ENCODE measurements at regions not wholly inside any gene's neighbourhood (a gene's known extent, or its start where the extent isn't known, plus 50 kb on each side); places are given as distances from the start of the nearest gene placed in this dataset.

- no peaks in the 10 kb centered on the region for H3K4me1 Mint-ChIP-seq
- Histone ChIP-seq H3K9me3 (ENCODE audit: low read length) (no peaks in the 10 kb centered on the region), H3K27me3 (ENCODE audit: insufficient read depth, low read length, poor library complexity, severe bottlenecking) (no peaks in the 10 kb centered on the region), H3K4me3 (ENCODE audit: low read length) (no peak overlapping the region), H3K36me3 (ENCODE audit: insufficient read depth, low read length) (no peaks in the 10 kb centered on the region), H3K27ac (ENCODE audit: low read depth, low read length) (no peak overlapping the region), H3K4me1 (ENCODE audit: insufficient read depth, low read length) (no peaks in the 10 kb centered on the region)
- peaks cover 3 to 4% of the 10 kb centered on the region in 2 donors for H3K27me3 Mint-ChIP-seq
- no peak overlapping the region for H3K4me3 Mint-ChIP-seq
- H3K36me3 Mint-ChIP-seq, result peaks cover 0 to 6% (median 0%) of the 10 kb centered on the region in 3 donors
- ChIA-PET CTCF (interaction anchor here (1.2 kb wide), 1 partner anchor 9 kb away, joined by 3 read pairs; no protein-coding TSS in a partner anchor), POLR2A (no interaction called here)
- DNase-seq, result no peak
- peaks cover 0 to 4% (median 0%) of the 10 kb centered on the region in 5 donors for H3K9me3 Mint-ChIP-seq
- H3K27ac Mint-ChIP-seq, result no peak overlapping the region
Measured at GRCh38 chr21:35252831-35253230, 203.7 kb upstream of the RUNX1 start.

DNA sequence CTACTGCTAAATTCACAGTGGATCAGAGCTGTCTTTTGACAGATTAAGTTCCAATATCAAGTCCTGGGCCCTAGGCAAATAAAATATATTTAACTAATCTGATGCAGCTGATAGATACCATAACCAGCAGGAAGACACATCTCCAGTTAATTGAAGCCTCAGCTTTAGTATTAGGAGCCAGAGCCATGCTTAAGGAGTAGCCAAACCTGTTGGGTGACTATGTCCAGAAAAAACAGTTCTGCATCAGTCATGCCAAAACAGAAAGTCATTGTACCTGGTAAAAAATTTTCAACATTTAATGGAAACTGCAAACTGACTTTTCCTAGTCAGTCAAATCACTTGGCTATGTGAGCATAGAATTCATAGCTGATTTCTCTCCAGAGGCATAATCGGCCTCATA, 200.5 kb upstream of the RUNX1 start:
- ChIA-PET POLR2A (no interaction called here), CTCF (no interaction called here)
- H3K36me3 Mint-ChIP-seq, result peaks cover 0 to 6% (median 0%) of the 10 kb centered on the region in 3 donors
- DNase-seq, result no peak
- Histone ChIP-seq H3K9me3 (ENCODE audit: low read length) (no peaks in the 10 kb centered on the region), H3K4me1 (ENCODE audit: insufficient read depth, low read length) (no peaks in the 10 kb centered on the region), H3K4me3 (ENCODE audit: low read length) (no peak overlapping the region), H3K27me3 (ENCODE audit: insufficient read depth, low read length, poor library complexity, severe bottlenecking) (no peaks in the 10 kb centered on the region), H3K27ac (ENCODE audit: low read depth, low read length) (no peak overlapping the region), H3K36me3 (ENCODE audit: insufficient read depth, low read length) (no peaks in the 10 kb centered on the region)
- no peak overlapping the region for H3K4me3 Mint-ChIP-seq
- peaks cover 0 to 3% (median 0%) of the 10 kb centered on the region in 5 donors for H3K9me3 Mint-ChIP-seq
- no peak overlapping the region for H3K27ac Mint-ChIP-seq
- no peaks in the 10 kb centered on the region for H3K4me1 Mint-ChIP-seq
- no peaks in the 10 kb centered on the region for H3K27me3 Mint-ChIP-seq

GRCh38 chr21:35245879-35246278, 196.8 kb upstream of the RUNX1 start:
- Mint-ChIP-seq H3K27me3 (peaks cover 0 to 4% of the 10 kb centered on the region in 2 donors), H3K27ac (no peak overlapping the region), H3K36me3 (peaks cover 0 to 6% (median 2%) of the 10 kb centered on the region in 3 donors), H3K4me1 (no peaks in the 10 kb centered on the region), H3K4me3 (no peak overlapping the region), H3K9me3 (peaks cover 0 to 3% (median 0%) of the 10 kb centered on the region in 5 donors)
- Histone ChIP-seq H3K4me1 (ENCODE audit: insufficient read depth, low read length) (no peaks in the 10 kb centered on the region), H3K4me3 (ENCODE audit: low read length) (no peak overlapping the region), H3K27me3 (ENCODE audit: insufficient read depth, low read length, poor library complexity, severe bottlenecking) (no peaks in the 10 kb centered on the region), H3K27ac (ENCODE audit: low read depth, low read length) (no peak overlapping the region), H3K9me3 (ENCODE audit: low read length) (no peaks in the 10 kb centered on the region), H3K36me3 (ENCODE audit: insufficient read depth, low read length) (no peaks in the 10 kb centered on the region)
- CTCF ChIA-PET, result no interaction called here
- DNase-seq, result no peak
- POLR2A ChIA-PET, result no interaction called here

DNA sequence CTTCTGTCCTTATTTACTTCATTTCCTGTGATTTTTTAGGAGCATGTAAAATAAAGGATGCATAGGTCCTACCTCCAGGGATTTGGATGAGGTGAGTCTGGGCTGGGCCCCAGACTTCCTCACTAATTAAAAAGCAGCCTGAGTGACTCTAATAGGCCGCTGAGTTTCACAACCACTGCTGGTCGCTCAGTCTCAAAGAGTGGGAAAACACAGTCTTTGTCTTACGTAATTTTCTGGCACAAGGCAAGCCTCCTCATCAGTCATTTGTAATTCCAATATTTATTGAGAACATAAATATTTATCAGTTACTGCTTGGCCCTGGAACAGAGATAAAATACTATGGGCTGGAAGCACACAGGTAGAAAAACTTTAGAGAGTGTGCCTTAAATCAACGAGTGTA, 195.4 kb upstream of the RUNX1 start:
- ChIA-PET POLR2A (no interaction called here), CTCF (no interaction called here)
- H3K27ac Mint-ChIP-seq, result no peak overlapping the region
- H3K9me3 Mint-ChIP-seq, result no peaks in the 10 kb centered on the region
- Histone ChIP-seq H3K27ac (ENCODE audit: low read depth, low read length) (no peak overlapping the region), H3K27me3 (ENCODE audit: insufficient read depth, low read length, poor library complexity, severe bottlenecking) (no peaks in the 10 kb centered on the region), H3K4me3 (ENCODE audit: low read length) (no peak overlapping the region), H3K9me3 (ENCODE audit: low read length) (no peaks in the 10 kb centered on the region), H3K4me1 (ENCODE audit: insufficient read depth, low read length) (no peaks in the 10 kb centered on the region), H3K36me3 (ENCODE audit: insufficient read depth, low read length) (no peaks in the 10 kb centered on the region)
- H3K27me3 Mint-ChIP-seq, result peaks cover 0 to 4% of the 10 kb centered on the region in 2 donors
- no peak for DNase-seq
- no peak overlapping the region for H3K4me3 Mint-ChIP-seq
- no peaks in the 10 kb centered on the region for H3K4me1 Mint-ChIP-seq
- peaks cover 0 to 2% (median 0%) of the 10 kb centered on the region in 3 donors for H3K36me3 Mint-ChIP-seq

- H3K9me3 ChIP-seq (ENCODE audit: low read length), result no peaks in the 10 kb centered on the region
- H3K36me3 ChIP-seq (ENCODE audit: insufficient read depth, low read length), result no peaks in the 10 kb centered on the region
- no peak for DNase-seq
- H3K36me3 Mint-ChIP-seq, result peaks cover 0 to 2% (median 0%) of the 10 kb centered on the region in 3 donors
- no peaks in the 10 kb centered on the region for H3K4me1 Mint-ChIP-seq
- CTCF ChIA-PET, result no interaction called here
- H3K27me3 Mint-ChIP-seq, result peaks cover 0 to 4% of the 10 kb centered on the region in 2 donors
- H3K9me3 Mint-ChIP-seq, result no peaks in the 10 kb centered on the region
- H3K27ac ChIP-seq (ENCODE audit: low read depth, low read length), result no peak overlapping the region
- peak overlapping the region in 1 of 7 donors; percentile 40 for H3K4me3 Mint-ChIP-seq
- no peak overlapping the region for H3K4me3 ChIP-seq (ENCODE audit: low read length)
- H3K27me3 ChIP-seq (ENCODE audit: insufficient read depth, low read length, poor library complexity, severe bottlenecking), result no peaks in the 10 kb centered on the region
- H3K4me1 ChIP-seq (ENCODE audit: insufficient read depth, low read length), result peaks cover 3% of the 10 kb centered on the region
- H3K27ac Mint-ChIP-seq, result no peak overlapping the region
- POLR2A ChIA-PET, result no interaction called here
Measured at GRCh38 chr21:35243171-35243570, 194.1 kb upstream of the RUNX1 start.

- Histone ChIP-seq H3K4me1 (ENCODE audit: insufficient read depth, low read length) (peaks cover 16% of the 10 kb centered on the region), H3K27ac (ENCODE audit: low read depth, low read length) (no peak overlapping the region), H3K27me3 (ENCODE audit: insufficient read depth, low read length, poor library complexity, severe bottlenecking) (no peaks in the 10 kb centered on the region), H3K9me3 (ENCODE audit: low read length) (peaks cover 5% of the 10 kb centered on the region), H3K4me3 (ENCODE audit: low read length) (no peak overlapping the region), H3K36me3 (ENCODE audit: insufficient read depth, low read length) (no peaks in the 10 kb centered on the region)
- Mint-ChIP-seq H3K4me3 (no peak overlapping the region), H3K27ac (no peak overlapping the region), H3K36me3 (peaks cover 0 to 8% (median 2%) of the 10 kb centered on the region in 3 donors), H3K4me1 (peaks cover 6 to 22% (median 11%) of the 10 kb centered on the region in 3 donors), H3K27me3 (peaks cover 0 to 4% of the 10 kb centered on the region in 2 donors), H3K9me3 (peaks cover 3 to 7% (median 4%) of the 10 kb centered on the region in 5 donors)
- ChIA-PET CTCF (no interaction called here), POLR2A (no interaction called here)
- DNase-seq, result no peak
Measured at GRCh38 chr21:35239811-35240219, 190.7 kb upstream of the RUNX1 start.

DNA sequence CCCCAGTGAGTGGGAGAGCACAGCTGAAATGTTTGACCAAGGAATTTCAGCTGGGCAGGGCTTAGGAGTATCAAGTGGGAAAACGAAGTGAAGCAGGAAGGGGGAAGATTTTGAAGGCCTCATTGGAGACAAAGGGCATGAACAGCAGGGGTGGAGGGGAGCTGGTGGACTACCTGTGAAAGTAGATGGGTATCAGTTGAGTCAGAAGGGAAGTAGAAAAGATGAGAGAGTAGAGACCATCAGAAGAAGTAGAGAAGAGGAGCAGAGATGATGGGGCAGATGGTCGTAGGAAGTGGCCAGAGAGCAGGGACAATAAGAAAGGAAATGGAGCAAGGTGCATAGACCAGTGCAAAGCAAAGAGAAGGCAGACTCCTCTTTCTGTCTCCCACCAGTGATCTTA, 189.0 kb upstream of the RUNX1 start:
- POLR2A ChIA-PET, result no interaction called here
- peaks cover 0 to 8% (median 0%) of the 10 kb centered on the region in 3 donors for H3K36me3 Mint-ChIP-seq

DNA sequence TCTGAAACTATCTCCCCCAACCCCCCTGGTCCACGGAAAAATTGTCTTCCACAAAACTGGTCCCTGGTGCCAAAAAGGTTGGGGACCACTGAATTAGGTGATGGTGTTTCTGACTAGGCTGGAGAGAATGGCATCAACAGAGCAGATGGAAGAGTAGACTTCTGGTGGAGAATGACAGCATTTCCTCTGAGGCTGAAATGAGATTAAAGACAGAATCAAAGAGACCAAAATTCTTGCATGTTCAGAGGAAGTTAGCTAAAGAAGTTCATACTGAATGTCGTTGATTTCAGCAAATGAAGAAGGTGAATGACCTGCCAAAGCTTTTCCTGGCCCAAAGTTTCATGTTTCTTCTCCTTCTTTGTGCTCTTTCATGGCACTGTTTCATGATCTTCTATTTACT, 188.2 kb upstream of the RUNX1 start:
- peaks cover 5% of the 10 kb centered on the region for H3K9me3 ChIP-seq (ENCODE audit: low read length)
- H3K4me3 Mint-ChIP-seq, result no peak overlapping the region
- peaks cover 16% of the 10 kb centered on the region for H3K4me1 ChIP-seq (ENCODE audit: insufficient read depth, low read length)
- peaks cover 14 to 31% (median 19%) of the 10 kb centered on the region in 3 donors for H3K4me1 Mint-ChIP-seq
- no peak overlapping the region for H3K27ac ChIP-seq (ENCODE audit: low read depth, low read length)
- H3K27me3 Mint-ChIP-seq, result peaks cover 0 to 2% of the 10 kb centered on the region in 2 donors
- H3K27me3 ChIP-seq (ENCODE audit: insufficient read depth, low read length, poor library complexity, severe bottlenecking), result no peaks in the 10 kb centered on the region
- ChIA-PET POLR2A (no interaction called here), CTCF (no interaction called here)
- DNase-seq, result peak in 1 of 5 donors; percentile 45
- H3K36me3 ChIP-seq (ENCODE audit: insufficient read depth, low read length), result no peaks in the 10 kb centered on the region
- H3K4me3 ChIP-seq (ENCODE audit: low read length), result no peak overlapping the region
- H3K36me3 Mint-ChIP-seq, result peaks cover 0 to 8% (median 0%) of the 10 kb centered on the region in 3 donors
- H3K9me3 Mint-ChIP-seq, result peaks cover 3 to 7% (median 4%) of the 10 kb centered on the region in 5 donors
- H3K27ac Mint-ChIP-seq, result no peak overlapping the region

More for the DNA sequence above, 189.0 kb upstream of the RUNX1 start:
- H3K4me3 ChIP-seq (ENCODE audit: low read length), result no peak overlapping the region
- H3K27me3 Mint-ChIP-seq, result peaks cover 0 to 4% of the 10 kb centered on the region in 2 donors
- H3K4me3 Mint-ChIP-seq, result no peak overlapping the region
- peaks cover 3 to 7% (median 4%) of the 10 kb centered on the region in 5 donors for H3K9me3 Mint-ChIP-seq
- H3K4me1 Mint-ChIP-seq, result peaks cover 14 to 31% (median 19%) of the 10 kb centered on the region in 3 donors
- no peaks in the 10 kb centered on the region for H3K36me3 ChIP-seq (ENCODE audit: insufficient read depth, low read length)
- peaks cover 16% of the 10 kb centered on the region for H3K4me1 ChIP-seq (ENCODE audit: insufficient read depth, low read length)
- no peak for DNase-seq
- CTCF ChIA-PET, result no interaction called here
- peaks cover 5% of the 10 kb centered on the region for H3K9me3 ChIP-seq (ENCODE audit: low read length)
- peak overlapping the region in 1 of 8 donors; percentile 74 for H3K27ac Mint-ChIP-seq
- H3K27ac ChIP-seq (ENCODE audit: low read depth, low read length), result no peak overlapping the region
- H3K27me3 ChIP-seq (ENCODE audit: insufficient read depth, low read length, poor library complexity, severe bottlenecking), result no peaks in the 10 kb centered on the region

All from CD8-positive, alpha-beta memory T cell (primary cell).